Esophagus squamous epithelium (tissue), 5 donors: ENCODE measurements at regions not wholly inside any gene's neighbourhood (a gene's known extent, or its start where the extent isn't known, plus 50 kb on each side); places are given as distances from the start of the nearest gene placed in this dataset.

Experiments
- DNase-seq: peaks from one replicate; lab custom pipeline; 2025; lab: John Stamatoyannopoulos, UW
- H3K27ac ChIP-seq, 4 donors: fragments of 200-600 bp; sonication (generic); one replicate each; pipeline ENCODE4 v1.5.1; 2016 to 2019; ENCODE audit warnings: mild to moderate bottlenecking in 1 of 4
- H3K27me3 ChIP-seq, 4 donors: fragments of 200-600 bp; sonication (generic); 1 replicate in 3 of 4; 2 replicates in 1 of 4; pipeline versions ENCODE4 v1.5.1 to v1.6.0; 2017 to 2021; ENCODE audit warnings: antibody characterized with exemption in 1 of 4
- H3K36me3 ChIP-seq, 3 donors: fragments of 200-600 bp; sonication (generic); one replicate each; pipeline ENCODE4 v1.5.1; 2016 to 2019
- H3K4me1 ChIP-seq, 3 donors: fragments of 200-600 bp; sonication (generic); one replicate each; pipeline ENCODE4 v1.5.1; 2017 to 2019
- H3K4me3 ChIP-seq, 4 donors: fragments of 200-600 bp; sonication (generic); 1 replicate in 3 of 4; 2 replicates in 1 of 4; pipeline ENCODE4 v1.5.1; 2016 to 2019; ENCODE audit warnings: mild to moderate bottlenecking in 2 of 4, moderate library complexity in 1 of 4
- H3K9me3 ChIP-seq, 3 donors: fragments of 200-600 bp; sonication (generic); one replicate each; pipeline ENCODE4 v1.5.1; 2016 to 2019
- POLR2A ChIP-seq, 4 donors: fragments of 450-650 bp; IDR thresholded peaks; one replicate each; pipeline ENCODE4 v1.6.1; 2017; ENCODE audit warnings: antibody characterized with exemption in 4 of 4, mild to moderate bottlenecking in 4 of 4, moderate library complexity in 3 of 4
- whole genome bisulfite sequencing, 2 donors: methylation state at CpG; one replicate each; pipeline ENCODE4 v1.1.5; 2018; 5-methylcytosine and 5-hydroxymethylcytosine counted together
- intact Hi-C: fragments of 100-400 bp; cut with DNase I; formaldehyde crosslinking; loops from one replicate; pipeline ENCODE4 v1.15.0; 2022
- TF ChIP-seq, protein P1 (sequence below), 6 experiments: fragments of 450-650 bp in 4 of 6; fragments of 200-600 bp in 2 of 6; sonication (generic) in 2 of 6; IDR thresholded peaks; one replicate each; pipeline ENCODE4 v1.5.1; 2016 to 2019; ENCODE audit warnings: antibody characterized with exemption in 6 of 6, mild to moderate bottlenecking in 4 of 6, moderate library complexity in 4 of 6
- donor health status: DM: yes; HTN: yes; CAD: no.

GRCh38 chr5:142501890-142502289 is 177.1 kb upstream of the SPRY4 start:
- Histone ChIP-seq H3K27me3 (peaks cover 0 to 31% (median 0%) of the 10 kb centered on the region in 4 donors), H3K9me3 (no peaks in the 10 kb centered on the region), H3K27ac (no peak overlapping the region), H3K36me3 (no peaks in the 10 kb centered on the region), H3K4me1 (peaks cover 0 to 2% (median 0%) of the 10 kb centered on the region in 3 donors), H3K4me3 (no peak overlapping the region)
- intact Hi-C loops, result no loop called here
- no peak for DNase-seq
- TF ChIP-seq POLR2A (IDR thresholded peaks at IDR 0.05), result no peak
- TF ChIP-seq, protein P1, sequence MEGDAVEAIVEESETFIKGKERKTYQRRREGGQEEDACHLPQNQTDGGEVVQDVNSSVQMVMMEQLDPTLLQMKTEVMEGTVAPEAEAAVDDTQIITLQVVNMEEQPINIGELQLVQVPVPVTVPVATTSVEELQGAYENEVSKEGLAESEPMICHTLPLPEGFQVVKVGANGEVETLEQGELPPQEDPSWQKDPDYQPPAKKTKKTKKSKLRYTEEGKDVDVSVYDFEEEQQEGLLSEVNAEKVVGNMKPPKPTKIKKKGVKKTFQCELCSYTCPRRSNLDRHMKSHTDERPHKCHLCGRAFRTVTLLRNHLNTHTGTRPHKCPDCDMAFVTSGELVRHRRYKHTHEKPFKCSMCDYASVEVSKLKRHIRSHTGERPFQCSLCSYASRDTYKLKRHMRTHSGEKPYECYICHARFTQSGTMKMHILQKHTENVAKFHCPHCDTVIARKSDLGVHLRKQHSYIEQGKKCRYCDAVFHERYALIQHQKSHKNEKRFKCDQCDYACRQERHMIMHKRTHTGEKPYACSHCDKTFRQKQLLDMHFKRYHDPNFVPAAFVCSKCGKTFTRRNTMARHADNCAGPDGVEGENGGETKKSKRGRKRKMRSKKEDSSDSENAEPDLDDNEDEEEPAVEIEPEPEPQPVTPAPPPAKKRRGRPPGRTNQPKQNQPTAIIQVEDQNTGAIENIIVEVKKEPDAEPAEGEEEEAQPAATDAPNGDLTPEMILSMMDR (IDR thresholded peaks at IDR 0.05), result no peak
- 75 to 83% methylated on average over 3 of the region's 3 CpGs for WGBS, 2 donors

DNA sequence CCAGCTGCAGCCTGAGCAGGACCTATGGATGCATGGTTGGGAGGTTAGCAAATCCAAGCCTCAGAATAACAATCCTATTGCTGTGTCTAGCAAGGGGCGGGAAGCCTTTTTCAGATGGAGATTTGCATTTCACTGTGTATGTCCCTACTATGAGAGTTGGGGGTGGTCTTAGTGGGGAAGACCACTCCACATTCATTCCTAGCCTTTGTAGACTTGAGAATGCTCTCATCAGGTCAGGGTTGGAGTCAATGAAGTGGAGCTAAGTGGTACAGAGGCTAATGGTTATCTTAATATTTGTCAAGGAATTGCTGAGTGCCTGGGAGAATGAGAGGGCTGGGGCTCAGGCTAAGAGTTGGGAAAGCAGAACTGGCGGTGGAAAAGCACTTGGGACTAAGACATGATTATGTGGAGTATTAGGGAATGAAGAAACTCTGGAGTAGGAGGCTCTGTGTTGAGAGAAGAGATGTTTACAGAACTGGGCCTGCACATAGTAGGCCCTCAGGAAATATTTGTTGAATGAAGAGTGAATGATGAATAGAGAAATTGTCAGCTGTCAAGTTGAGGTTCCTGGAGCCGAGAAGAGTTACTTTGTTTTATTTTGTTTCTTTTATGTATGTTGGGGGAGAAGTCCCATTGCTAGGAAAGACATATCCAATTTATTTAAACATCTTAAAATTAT is 175.5 kb upstream of the SPRY4 start:
- TF ChIP-seq, protein P1 (IDR thresholded peaks at IDR 0.05), result no peak
- TF ChIP-seq POLR2A (IDR thresholded peaks at IDR 0.05), result no peak
- Histone ChIP-seq H3K27me3 (peaks cover 0 to 16% (median 0%) of the 10 kb centered on the region in 4 donors), H3K36me3 (no peaks in the 10 kb centered on the region), H3K27ac (no peak overlapping the region), H3K4me3 (no peak overlapping the region), H3K4me1 (no peaks in the 10 kb centered on the region), H3K9me3 (no peaks in the 10 kb centered on the region)
- no peak for DNase-seq
- WGBS, 2 donors, result 87 to 96% methylated on average over 2 to 3 of the region's 3 CpGs
- intact Hi-C loops, result no loop called here

DNA sequence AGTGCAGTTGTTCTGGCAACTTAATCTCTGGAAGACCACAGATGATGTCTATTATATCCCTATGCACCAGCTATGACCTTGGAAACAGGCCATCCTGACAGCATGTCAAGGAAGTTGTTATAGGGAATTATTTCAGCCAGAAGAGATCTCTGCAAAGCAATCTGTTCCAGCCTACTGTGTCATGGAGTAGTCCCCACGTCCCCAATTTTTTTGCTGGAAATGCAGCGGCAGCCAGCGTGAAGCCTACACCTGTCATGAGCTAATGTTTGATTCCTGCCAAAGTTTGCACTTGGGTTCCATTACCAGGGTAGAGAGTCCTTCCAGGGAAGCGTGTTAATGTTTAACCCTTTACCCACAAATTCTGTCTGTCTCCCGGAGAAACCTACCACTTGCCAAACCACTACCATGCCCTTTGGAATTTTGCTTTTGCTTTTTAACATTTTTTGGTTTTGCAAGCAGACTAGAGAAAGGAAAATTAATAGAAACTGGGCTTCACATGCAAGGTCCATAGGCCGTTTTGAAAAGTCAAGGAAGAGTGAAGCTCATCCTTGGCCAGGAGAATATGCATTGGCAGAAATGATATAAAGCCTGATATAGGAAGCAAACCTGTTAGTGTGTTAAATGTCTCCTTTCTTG is 174.9 kb upstream of the SPRY4 start:
- Histone ChIP-seq H3K9me3 (no peaks in the 10 kb centered on the region), H3K27me3 (peaks cover 0 to 10% (median 0%) of the 10 kb centered on the region in 4 donors), H3K4me3 (no peak overlapping the region), H3K4me1 (no peaks in the 10 kb centered on the region), H3K27ac (no peak overlapping the region), H3K36me3 (no peaks in the 10 kb centered on the region)
- no peak for DNase-seq
- intact Hi-C loops, result no loop called here
- 62 to 73% methylated on average over 6 of the region's 6 CpGs for WGBS, 2 donors
- TF ChIP-seq, protein P1 (IDR thresholded peaks at IDR 0.05), result no peak

GRCh38 chr5:142498298-142498697 is 173.5 kb upstream of the SPRY4 start:
- Histone ChIP-seq H3K27me3 (no peaks in the 10 kb centered on the region), H3K27ac (no peak overlapping the region), H3K4me1 (peaks cover 0 to 3% (median under 1%) of the 10 kb centered on the region in 3 donors), H3K9me3 (no peaks in the 10 kb centered on the region), H3K4me3 (no peak overlapping the region), H3K36me3 (no peaks in the 10 kb centered on the region)
- TF ChIP-seq, protein P1 (IDR thresholded peaks at IDR 0.05), result no peak
- TF ChIP-seq POLR2A (IDR thresholded peaks at IDR 0.05), result no peak
- 82 to 94% methylated on average over 3 of the region's 3 CpGs for WGBS, 2 donors
- DNase-seq, result no peak
- intact Hi-C loops, result no loop called here

GRCh38 chr5:142495531-142495930 is 170.7 kb upstream of the SPRY4 start:
- H3K4me3 ChIP-seq, result no peak overlapping the region
- H3K27ac ChIP-seq, result no peak overlapping the region
- 51% methylated on average over 2 of the region's 2 CpGs for WGBS, 2 donors
- no peak for TF ChIP-seq POLR2A (IDR thresholded peaks at IDR 0.05)
- TF ChIP-seq, protein P1 (IDR thresholded peaks at IDR 0.05), result no peak
- no peak for DNase-seq
- H3K36me3 ChIP-seq, result no peaks in the 10 kb centered on the region
- intact Hi-C loops, result no loop called here
- H3K9me3 ChIP-seq, result no peaks in the 10 kb centered on the region
- H3K27me3 ChIP-seq, result no peaks in the 10 kb centered on the region
- H3K4me1 ChIP-seq, result peaks cover 0 to 26% (median 9%) of the 10 kb centered on the region in 3 donors
